ENCODE measurements at regions not wholly inside any gene's neighbourhood (a gene's known extent, or its start where the extent isn't known, plus 50 kb on each side); places are given as distances from the start of the nearest gene placed in this dataset.

GRCh38 chr5:175388531-175388930 lies 55.5 kb downstream of the DRD1 start:
- Histone ChIP-seq H3K27me3 (no peaks in the 10 kb centered on the region), H3K9me3 (peaks cover 5% of the 10 kb centered on the region; the same call in 1 of the 2 replicates), H3K4me2 (no peak overlapping the region)

GRCh38 chr5:175387144-175387543 lies 56.8 kb downstream of the DRD1 start:
- no peak for TF ChIP-seq Cebpa-rat (IDR thresholded peaks at IDR 0.05)
- H3K27me3 ChIP-seq: no peaks in the 10 kb centered on the region
- H4K20me1 ChIP-seq: no peaks in the 10 kb centered on the region
- H3K9me3 ChIP-seq: peaks cover 6% of the 10 kb centered on the region; the same call in 1 of the 2 replicates
- no peak overlapping the region for H3K4me3 ChIP-seq
- peaks cover 16% of the 10 kb centered on the region for H3K4me1 ChIP-seq
- no peaks in the 10 kb centered on the region for H3K36me3 ChIP-seq
- peak overlapping the region; percentile 48 for H3K4me2 ChIP-seq
- H3K27ac ChIP-seq: no peak overlapping the region
- no peak overlapping the region for H3K9ac ChIP-seq

More at GRCh38 chr5:175388531-175388930, 55.5 kb downstream of the DRD1 start:
- no peaks in the 10 kb centered on the region for H3K36me3 ChIP-seq
- H3K4me1 ChIP-seq: peaks cover 16% of the 10 kb centered on the region
- H4K20me1 ChIP-seq: no peaks in the 10 kb centered on the region
- no peak overlapping the region for H3K9ac ChIP-seq
- no peak for TF ChIP-seq Cebpa-rat (IDR thresholded peaks at IDR 0.05)
- H3K4me3 ChIP-seq: no peak overlapping the region
- no peak overlapping the region for H3K27ac ChIP-seq

GRCh38 chr5:175386526-175386925 lies 57.5 kb downstream of the DRD1 start:
- Histone ChIP-seq H4K20me1 (no peaks in the 10 kb centered on the region), H3K27me3 (no peaks in the 10 kb centered on the region), H3K4me2 (0 out of 2 replicates have a peak overlapping the region, but pooled peaks have one; percentile 48), H3K27ac (no peak overlapping the region), H3K4me1 (peaks cover 16% of the 10 kb centered on the region), H3K4me3 (no peak overlapping the region), H3K9me3 (peaks cover 6% of the 10 kb centered on the region; the same call in 1 of the 2 replicates), H3K36me3 (no peaks in the 10 kb centered on the region), H3K9ac (no peak overlapping the region)
- TF ChIP-seq Cebpa-rat (IDR thresholded peaks at IDR 0.05): no peak

GRCh38 chr5:175385691-175386362 lies 58.2 kb downstream of the DRD1 start:
- TF ChIP-seq Cebpa-rat (IDR thresholded peaks at IDR 0.05): no peak
- H4K20me1 ChIP-seq: no peaks in the 10 kb centered on the region
- H3K27me3 ChIP-seq: no peaks in the 10 kb centered on the region
- no peak overlapping the region for H3K4me2 ChIP-seq
- peaks cover 16% of the 10 kb centered on the region for H3K4me1 ChIP-seq
- peaks cover 6% of the 10 kb centered on the region; the same call in 1 of the 2 replicates for H3K9me3 ChIP-seq
- no peak overlapping the region for H3K27ac ChIP-seq
- no peak overlapping the region for H3K4me3 ChIP-seq
- H3K36me3 ChIP-seq: no peaks in the 10 kb centered on the region
- H3K9ac ChIP-seq: no peak overlapping the region

GRCh38 chr5:175384724-175385552 lies 59.0 kb downstream of the DRD1 start:
- H3K9me3 ChIP-seq: peaks cover 6% of the 10 kb centered on the region; the same call in 1 of the 2 replicates
- no peaks in the 10 kb centered on the region for H3K27me3 ChIP-seq
- H3K4me2 ChIP-seq: no peak overlapping the region
- H3K9ac ChIP-seq: no peak overlapping the region
- no peaks in the 10 kb centered on the region for H4K20me1 ChIP-seq
- no peak overlapping the region for H3K27ac ChIP-seq
- no peaks in the 10 kb centered on the region for H3K36me3 ChIP-seq
- no peak overlapping the region for H3K4me3 ChIP-seq
- no peak for TF ChIP-seq Cebpa-rat (IDR thresholded peaks at IDR 0.05)
- peaks cover 16% of the 10 kb centered on the region for H3K4me1 ChIP-seq

GRCh38 chr5:175383350-175383749 lies 60.6 kb downstream of the DRD1 start:
- H4K20me1 ChIP-seq: no peaks in the 10 kb centered on the region
- H3K9me3 ChIP-seq: peaks cover 6% of the 10 kb centered on the region; the same call in 1 of the 2 replicates
- H3K4me1 ChIP-seq: peaks cover 16% of the 10 kb centered on the region
- no peaks in the 10 kb centered on the region for H3K36me3 ChIP-seq
- no peak for TF ChIP-seq Cebpa-rat (IDR thresholded peaks at IDR 0.05)
- H3K4me2 ChIP-seq: no peak overlapping the region
- H3K4me3 ChIP-seq: no peak overlapping the region
- no peaks in the 10 kb centered on the region for H3K27me3 ChIP-seq
- H3K27ac ChIP-seq: no peak overlapping the region
- H3K9ac ChIP-seq: no peak overlapping the region

GRCh38 chr5:175382171-175382570 lies 61.8 kb downstream of the DRD1 start:
- Histone ChIP-seq H3K36me3 (no peaks in the 10 kb centered on the region), H3K27ac (no peak overlapping the region), H3K9ac (no peak overlapping the region), H3K4me3 (no peak overlapping the region), H3K4me2 (no peak overlapping the region), H3K9me3 (peaks cover 6% of the 10 kb centered on the region; the same call in 1 of the 2 replicates), H4K20me1 (no peaks in the 10 kb centered on the region), H3K4me1 (peaks cover 13% of the 10 kb centered on the region), H3K27me3 (no peaks in the 10 kb centered on the region)
- no peak for TF ChIP-seq Cebpa-rat (IDR thresholded peaks at IDR 0.05)

- no peaks in the 10 kb centered on the region for H4K20me1 ChIP-seq
- no peak overlapping the region for H3K4me3 ChIP-seq
- no peak overlapping the region for H3K27ac ChIP-seq
- 0 out of 2 replicates have a peak, but pooled peaks cover 6% of the 10 kb centered on the region for H3K4me1 ChIP-seq
- peaks cover 6% of the 10 kb centered on the region; the same call in 1 of the 2 replicates for H3K9me3 ChIP-seq
- no peak overlapping the region for H3K9ac ChIP-seq
- TF ChIP-seq Cebpa-rat (IDR thresholded peaks at IDR 0.05): no peak
- H3K27me3 ChIP-seq: no peaks in the 10 kb centered on the region
- H3K36me3 ChIP-seq: no peaks in the 10 kb centered on the region
- H3K4me2 ChIP-seq: no peak overlapping the region
Measured at GRCh38 chr5:175381130-175381529, 62.9 kb downstream of the DRD1 start.

GRCh38 chr5:175380701-175381100 lies 63.3 kb downstream of the DRD1 start:
- Histone ChIP-seq H4K20me1 (no peaks in the 10 kb centered on the region), H3K9me3 (peaks cover 6% of the 10 kb centered on the region; the same call in 1 of the 2 replicates), H3K4me2 (no peak overlapping the region), H3K27ac (no peak overlapping the region), H3K36me3 (no peaks in the 10 kb centered on the region), H3K4me3 (no peak overlapping the region), H3K9ac (no peak overlapping the region), H3K27me3 (no peaks in the 10 kb centered on the region), H3K4me1 (0 out of 2 replicates have a peak, but pooled peaks cover 6% of the 10 kb centered on the region)
- TF ChIP-seq Cebpa-rat (IDR thresholded peaks at IDR 0.05): no peak

- no peak overlapping the region for H3K27ac ChIP-seq
Measured at GRCh38 chr5:175379867-175380266, 64.1 kb downstream of the DRD1 start.

More at GRCh38 chr5:175379867-175380266, 64.1 kb downstream of the DRD1 start:
- Histone ChIP-seq H3K4me1 (0 out of 2 replicates have a peak, but pooled peaks cover under 1% of the 10 kb centered on the region), H3K4me3 (no peak overlapping the region), H3K9ac (no peak overlapping the region), H3K27me3 (no peaks in the 10 kb centered on the region), H3K9me3 (peaks cover 6% of the 10 kb centered on the region; the same call in 1 of the 2 replicates), H3K4me2 (no peak overlapping the region), H3K36me3 (no peaks in the 10 kb centered on the region), H4K20me1 (no peaks in the 10 kb centered on the region)
- no peak for TF ChIP-seq Cebpa-rat (IDR thresholded peaks at IDR 0.05)
